CD4-positive, alpha-beta T cell treated with Interleukin-2 at 100 ng/mL for 4 hours (primary cell): ENCODE measurements at regions not wholly inside any gene's neighbourhood (a gene's known extent, or its start where the extent isn't known, plus 50 kb on each side); places are given as distances from the start of the nearest gene placed in this dataset.
"Not testable (repeated sequence)": the region's sequence is repeated elsewhere in the genome, so short reads cannot be mapped to it uniquely, and the experiment has no call there.

Source experiments
- DNase-seq: peaks from one replicate; pipeline ENCODE4 v3.0.0-alpha.2; 2020; ENCODE audit warnings: low spot score

DNA sequence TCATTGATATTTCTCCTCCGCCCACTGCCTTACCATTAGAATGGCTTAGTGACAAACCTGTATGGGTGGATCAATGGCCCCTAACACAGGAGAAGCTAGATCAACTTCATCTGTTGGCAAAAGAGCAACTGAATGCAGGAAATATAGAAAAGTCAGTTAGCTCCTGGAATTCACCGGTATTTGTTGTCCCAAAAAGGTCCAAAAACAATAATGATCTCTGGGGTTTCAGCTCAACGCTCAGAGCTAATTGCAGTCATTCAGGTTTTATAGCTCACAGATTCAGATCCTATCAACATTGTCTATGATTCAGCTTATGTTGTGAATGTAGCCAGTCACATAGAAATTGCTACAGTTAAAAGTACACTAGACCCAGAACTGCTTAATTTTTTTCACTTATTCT lies 124.0 kb upstream of the ZCCHC13 start:
- DNase-seq, result no peak

DNA sequence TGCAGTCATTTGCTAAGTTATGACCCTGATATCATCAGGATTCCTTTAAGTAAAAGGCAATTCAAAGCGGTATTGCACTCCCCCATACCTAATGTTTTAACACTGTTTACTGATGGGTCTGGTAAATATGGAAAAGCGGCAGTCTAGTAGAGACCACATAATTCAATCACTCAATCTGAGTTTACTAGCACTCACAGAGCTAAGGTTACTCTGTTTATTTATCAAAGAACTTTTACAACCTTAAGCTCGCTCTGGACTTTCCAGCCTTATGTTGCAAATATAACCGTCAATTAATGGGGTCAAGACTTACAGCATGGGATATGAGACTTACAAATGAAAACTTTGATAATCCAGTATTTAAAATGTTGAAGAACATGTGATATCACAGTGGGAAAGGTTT lies 124.5 kb upstream of the ZCCHC13 start:
- DNase-seq, result no peak

DNA sequence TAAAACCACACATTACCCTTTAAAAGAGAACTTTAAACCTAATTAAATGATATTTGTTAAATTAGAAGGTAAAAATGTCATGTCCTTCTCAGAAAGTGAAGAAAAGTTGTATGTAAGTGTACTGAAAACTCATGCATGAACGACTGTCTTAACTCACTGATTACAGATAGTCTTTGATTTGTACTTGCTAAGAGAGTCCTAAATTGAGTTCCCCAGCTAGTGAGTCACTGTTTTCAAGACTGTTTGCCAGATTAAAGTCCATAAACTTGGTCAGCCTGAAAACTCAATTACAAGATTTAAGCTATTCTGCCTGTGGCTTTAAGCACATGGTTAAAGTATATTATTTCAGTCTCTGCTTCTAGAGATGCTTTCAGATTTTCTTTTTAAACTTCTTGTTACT lies 124.9 kb upstream of the ZCCHC13 start:
- DNase-seq, result no peak

DNA sequence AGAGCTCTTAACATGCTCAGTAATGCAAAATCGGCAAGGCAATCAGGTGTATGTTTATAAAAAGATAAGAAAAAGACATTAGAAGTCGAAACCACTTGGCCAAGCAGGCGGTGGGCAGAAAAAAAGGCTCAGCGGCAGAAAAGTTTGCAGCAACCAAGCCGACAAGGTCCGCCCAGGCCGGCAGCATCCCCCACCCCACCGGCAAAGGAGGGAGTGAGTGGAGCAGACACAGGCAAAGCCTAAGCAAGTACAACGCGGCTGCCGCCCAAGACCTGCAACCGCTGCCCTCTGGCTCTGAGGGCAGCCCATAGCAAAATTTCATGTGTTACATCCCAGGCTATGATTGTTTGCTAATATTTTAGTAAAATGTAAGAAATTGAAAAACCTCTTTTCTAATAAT lies 125.4 kb upstream of the ZCCHC13 start:
- no peak for DNase-seq

DNA sequence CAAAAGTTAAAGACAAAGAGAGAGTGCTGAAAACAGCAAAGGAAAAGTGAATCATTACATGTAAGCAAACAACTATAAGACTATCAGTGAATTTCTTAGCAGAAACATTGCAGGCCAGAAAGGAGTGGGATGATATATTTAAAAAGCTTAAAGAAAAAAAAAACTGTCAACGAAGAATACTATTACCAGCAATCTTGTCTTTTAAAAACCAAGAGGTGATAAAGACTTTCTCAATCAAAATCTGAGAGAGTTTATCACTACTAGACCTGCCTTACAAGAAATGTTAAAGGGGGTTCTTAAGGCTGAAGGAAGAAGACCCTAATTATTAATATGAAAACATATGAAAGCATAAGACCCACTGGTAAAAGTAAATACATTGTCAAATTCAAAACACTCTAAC lies 132.5 kb upstream of the ZCCHC13 start:
- no peak for DNase-seq

DNA sequence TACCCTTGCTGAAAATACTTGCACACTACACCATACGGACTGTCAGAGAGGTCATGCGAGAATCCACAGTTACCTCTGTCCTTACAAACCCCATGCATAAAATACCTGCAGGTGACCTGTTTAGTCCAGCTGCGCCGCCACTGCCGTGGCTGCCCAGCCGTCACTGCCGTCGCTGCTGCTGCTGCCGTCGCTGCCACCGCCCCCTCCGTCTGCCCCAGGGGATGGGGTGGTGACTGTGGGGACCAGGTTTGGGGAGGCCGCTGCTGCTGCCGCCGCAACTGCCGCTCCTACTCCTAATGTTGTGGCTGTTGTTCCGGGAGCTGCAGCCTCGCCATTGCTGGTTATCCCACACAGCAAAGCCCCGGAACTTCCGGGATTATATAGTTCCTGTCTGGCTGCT lies 141.8 kb upstream of the ZCCHC13 start:
- DNase-seq, result no peak

DNA sequence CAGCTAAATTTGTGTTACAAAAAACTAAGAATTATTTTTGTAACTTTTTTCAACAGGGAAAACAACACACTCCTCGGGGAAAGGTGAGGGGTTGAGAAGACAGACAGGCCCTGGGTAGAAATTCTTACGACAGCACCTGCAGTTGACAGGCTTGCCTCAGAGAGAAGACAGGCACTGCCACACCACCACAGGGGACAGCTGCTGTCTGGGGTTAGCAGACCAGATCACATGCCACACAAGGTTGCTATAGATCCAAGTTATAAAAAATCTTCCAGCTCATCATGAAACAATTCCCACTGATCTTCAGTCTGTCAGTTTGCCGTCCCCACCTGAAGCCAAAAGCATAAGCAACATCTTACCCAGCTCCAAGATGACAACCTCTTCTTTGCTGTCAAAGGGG lies 143.2 kb upstream of the ZCCHC13 start:
- no peak for DNase-seq

DNA sequence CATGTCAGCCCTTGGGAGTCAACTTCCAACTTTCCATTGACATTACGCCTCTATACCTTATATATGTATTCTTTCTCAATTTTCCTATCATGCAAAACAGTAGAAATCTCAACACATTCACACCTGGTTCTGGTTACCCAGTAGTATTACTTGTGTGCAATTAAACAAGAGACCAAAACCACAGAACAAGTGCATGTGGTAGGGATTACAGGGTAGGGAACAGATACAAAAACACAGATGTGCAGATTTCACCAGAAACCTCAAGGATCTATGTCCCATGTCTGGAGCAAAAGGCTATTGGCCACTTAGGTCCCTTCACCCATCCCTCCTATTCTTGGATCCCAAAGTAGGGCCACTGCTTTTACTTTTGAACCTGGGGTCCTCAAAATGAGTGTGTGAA lies 143.6 kb upstream of the ZCCHC13 start:
- DNase-seq, result no peak

DNA sequence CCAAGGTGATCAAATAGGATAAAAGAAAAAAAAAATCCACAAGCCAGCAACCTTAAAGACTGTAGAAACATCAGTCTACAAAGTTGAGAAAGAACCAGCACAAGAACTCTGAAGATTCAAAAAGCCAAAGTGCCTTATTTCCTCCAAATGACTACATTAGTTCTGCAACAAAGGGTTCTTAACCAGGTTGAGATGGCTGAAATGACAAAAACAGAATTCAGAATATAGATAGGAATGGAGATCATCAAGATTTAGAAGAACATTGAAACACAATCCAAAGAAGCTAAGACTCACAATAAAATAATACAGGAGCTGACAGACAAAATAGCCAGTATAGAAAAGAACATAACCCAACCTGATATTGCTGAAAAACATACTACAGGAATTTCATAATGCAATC lies 156.5 kb upstream of the ZCCHC13 start:
- DNase-seq, result no peak

DNA sequence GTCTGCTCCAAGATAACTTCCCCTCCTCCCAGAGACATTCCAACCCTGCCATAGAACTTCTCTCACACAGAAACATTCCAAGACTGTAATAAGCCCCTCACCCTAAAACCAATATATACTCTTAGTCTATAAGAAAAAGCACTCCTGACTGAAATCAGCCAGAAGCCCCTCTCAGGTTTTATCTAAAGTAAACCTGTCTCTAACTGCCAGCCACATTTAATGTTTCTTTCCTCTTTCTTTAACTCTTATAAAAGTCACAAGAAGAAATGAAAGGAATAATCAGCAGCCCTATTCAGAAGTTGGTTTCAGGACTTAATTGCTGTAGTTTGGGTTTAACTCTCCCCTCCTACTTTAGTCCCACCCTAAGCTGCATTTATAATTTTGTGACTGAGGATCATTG lies 165.0 kb upstream of the ZCCHC13 start:
- DNase-seq, result no peak

DNA sequence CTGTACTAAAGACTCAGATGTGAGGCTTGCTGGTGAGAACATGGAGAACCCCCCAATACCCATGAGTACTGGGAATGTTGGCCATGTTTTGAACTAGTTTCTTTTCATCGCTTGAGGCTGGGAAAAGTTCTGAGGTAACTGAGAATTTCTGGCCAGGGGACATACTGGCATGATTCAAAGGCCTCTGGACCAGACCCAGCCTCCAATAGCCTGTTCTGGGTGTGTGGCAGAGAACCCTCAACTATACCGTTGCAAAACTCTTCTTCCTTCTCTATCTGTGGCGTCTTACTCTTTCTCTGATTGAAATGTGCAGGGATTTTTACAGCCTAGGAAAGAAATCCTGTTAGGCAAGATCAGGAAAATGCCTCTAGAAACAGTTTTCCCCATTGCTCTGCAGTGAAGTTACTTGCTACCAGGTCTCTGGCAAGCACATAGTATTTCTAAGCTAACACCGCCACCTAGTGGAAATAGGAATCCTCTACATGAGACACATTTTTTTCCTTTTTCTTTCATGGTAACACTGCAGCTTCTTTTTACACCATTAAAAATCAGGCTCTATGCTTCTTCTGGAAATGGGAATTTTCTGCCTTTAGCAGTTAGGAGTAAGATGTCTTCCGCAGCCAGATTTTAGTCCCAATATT lies 170.7 kb upstream of the ZCCHC13 start:
- peak; percentile 53 for DNase-seq

DNA sequence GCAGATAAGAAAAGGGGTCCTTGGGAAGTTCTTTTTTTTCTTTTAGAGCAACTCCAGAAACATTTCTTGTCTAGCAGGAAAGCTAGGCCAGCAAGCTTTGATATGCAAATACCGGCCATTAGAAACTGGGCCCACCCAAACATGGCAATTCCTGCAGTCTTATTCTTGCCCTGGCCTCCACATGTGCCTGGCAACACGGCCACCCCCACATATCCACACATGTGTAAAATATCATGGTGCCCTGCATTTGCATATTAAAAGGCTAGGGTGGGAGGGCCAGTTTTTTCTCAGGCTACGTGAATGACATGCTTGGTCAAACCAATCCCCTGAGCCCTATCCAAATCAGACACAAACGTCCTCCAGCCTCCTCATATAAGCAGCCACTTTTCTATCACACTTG lies 171.7 kb upstream of the ZCCHC13 start:
- DNase-seq, result no peak

DNA sequence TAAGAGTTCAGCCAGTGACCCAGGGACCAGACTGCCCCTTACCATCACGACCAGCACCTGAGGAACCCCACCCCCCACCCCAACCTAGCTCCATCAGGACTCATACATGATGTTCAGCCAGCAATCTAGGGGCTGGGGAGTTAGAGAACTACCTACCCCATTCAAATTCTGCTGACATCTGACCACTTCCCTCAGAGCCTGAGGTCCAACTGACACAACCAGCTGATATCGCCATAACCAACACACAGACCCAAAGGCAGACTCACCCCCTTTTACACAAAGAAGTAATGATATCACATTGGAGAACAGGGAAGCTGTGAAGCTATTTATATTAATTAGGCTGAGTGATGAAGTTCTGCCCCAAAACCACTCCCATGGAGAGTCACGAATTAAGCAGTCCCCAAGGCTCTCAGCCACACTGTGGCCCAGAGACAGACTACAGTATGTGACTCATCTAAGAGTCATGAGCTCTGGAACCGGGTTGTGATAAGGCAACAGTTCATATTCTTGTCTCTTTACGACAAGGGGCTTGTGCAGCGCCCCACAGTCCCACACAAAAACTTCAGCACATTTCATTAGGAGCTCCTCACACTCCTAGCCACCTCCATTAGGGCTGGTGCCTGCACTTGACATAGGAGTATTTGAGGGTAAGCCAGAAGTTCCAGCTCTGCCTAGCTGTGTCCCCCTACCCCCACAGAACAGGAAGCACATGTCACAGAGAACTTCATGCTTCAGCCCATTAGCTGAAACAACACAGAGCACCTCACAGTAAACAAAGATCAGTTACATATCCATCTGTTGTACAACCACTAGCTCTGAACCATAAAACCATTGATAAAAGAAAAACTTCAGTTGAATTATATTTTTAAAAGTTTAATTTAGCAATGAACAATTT lies 184.7 kb upstream of the ZCCHC13 start:
- no peak for DNase-seq

DNA sequence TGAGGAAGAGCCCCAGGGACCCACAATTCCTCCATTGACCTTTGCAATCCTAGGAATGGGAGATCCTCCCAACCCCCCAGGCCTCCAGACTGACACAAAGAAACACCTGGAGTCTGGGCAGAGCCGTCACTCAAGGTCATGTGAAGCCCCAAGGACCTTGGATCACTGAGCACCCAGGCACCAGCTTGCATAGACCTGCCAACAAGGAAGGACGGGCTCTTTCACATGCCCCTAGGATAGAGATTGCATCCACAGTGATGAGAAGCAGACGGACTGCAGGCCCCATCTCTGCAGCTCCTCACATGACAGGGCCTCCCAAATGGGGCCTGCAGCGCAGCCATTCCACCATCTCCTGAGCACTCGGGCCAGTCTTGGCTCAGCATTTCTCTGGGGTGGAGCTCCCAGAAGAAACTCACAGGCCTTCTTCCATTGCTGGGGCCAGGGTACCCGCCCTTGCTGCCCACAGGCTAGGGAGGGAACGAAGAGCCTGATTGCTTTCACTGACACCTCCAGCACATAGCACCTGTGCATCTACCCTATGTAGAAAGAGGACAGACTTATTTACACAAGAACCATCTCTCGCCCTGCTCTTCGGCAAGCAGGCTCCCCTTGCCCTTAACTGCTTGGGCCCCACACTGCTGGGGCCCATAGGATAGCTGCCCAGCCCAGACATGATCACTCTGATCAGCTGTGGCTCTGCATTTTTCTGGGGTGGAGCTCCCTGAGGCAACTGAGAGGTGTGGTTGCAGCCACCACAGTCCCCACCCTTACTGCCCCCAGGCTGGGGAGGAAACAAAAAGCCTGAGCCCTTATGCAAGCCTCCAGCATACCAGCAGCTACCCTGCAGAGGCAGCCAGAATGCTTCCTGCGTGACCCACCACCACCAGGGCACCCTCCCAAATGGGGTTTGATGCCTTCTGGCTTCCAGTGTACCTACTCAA lies 185.7 kb upstream of the ZCCHC13 start:
- DNase-seq, result no peak

DNA sequence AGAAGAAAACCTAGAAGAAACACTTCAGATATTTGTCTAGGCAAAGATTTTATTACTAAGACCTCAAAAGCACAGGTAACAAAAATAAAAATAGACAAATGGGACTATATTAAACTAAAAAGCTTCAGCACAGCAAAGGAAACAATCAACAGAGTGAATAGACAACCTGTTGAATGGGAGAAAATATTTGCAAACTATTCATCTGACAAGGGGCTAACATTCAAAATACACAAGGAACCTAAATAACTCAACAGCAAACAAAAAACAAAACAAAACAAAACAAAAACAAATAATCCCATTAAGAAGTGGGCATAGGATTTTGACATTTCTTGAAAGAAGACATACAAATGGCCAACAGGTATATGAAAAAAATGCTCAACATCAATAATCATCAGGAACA lies 192.7 kb upstream of the ZCCHC13 start:
- DNase-seq, result no peak

DNA sequence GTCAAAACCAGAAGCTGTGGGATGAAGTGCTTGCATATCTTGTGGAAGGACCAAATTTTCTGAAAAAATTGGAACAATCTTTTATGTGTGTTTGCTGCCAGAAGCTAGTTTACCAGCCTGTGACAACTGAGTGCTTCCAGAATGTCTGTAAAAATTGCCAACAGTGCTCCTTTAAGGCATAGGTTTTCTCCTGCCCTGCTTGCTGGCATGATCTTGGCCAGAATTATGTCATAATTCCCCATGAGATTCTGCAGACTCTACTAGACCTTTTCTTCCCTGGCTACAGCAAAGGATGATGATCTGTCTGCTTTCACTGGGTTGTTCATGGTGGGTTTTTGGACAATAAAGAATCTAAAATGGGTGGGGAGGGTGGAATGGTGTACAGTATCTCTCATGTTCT lies 196.3 kb upstream of the ZCCHC13 start:
- DNase-seq, result no peak

DNA sequence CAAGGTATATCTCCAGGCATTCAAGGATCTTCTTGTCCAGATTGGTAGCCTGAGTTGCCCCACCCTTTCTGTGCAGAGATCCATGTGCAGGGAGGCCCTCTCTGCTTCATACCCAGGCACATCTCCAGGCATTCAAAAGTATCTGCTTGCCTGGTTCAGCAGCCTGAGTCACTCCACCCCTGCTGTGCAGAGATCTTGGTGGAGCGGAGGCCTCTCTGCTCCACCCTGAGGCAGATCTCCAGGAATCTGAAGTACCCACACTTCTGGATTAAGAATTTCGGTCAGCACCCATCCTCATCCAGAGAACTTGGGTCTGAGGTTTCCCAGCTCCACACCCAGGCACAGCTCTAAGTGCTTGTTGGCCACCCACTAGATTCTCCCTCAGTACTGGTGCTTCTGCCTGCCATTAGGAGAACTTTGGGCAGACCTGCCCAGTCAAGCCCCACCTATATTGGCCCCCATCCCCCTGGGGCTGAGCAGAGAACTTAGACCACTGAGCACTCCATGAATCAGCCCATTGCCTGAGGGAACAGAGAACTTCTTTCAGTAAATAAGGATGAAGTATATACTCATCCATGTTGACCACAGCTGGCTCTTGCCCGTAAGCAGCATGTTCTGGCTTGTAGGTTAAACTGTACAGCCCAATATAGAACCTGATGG lies 199.5 kb upstream of the ZCCHC13 start:
- no peak for DNase-seq

DNA sequence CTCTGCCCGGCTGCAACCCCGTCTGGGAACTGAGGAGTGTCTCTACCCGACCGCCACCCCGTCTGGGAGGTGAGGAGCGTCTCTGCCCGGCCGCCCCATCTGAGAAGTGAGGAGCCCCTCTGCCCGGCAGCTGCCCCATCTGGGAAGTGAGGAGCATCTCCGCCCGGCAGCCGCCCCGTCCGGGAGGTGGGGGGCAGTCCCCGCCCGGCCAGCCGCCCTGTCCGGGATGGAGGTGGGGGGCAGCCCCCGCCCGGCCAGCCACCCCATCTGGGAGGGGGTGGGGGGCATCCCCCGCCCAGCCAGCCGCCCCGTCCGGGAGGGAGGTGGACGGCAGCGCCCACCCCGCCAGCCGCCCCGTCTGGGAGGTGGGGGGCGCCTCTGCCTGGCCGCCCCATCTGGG lies 205.6 kb upstream of the ZCCHC13 start:
- DNase-seq, result not testable (repeated sequence)

DNA sequence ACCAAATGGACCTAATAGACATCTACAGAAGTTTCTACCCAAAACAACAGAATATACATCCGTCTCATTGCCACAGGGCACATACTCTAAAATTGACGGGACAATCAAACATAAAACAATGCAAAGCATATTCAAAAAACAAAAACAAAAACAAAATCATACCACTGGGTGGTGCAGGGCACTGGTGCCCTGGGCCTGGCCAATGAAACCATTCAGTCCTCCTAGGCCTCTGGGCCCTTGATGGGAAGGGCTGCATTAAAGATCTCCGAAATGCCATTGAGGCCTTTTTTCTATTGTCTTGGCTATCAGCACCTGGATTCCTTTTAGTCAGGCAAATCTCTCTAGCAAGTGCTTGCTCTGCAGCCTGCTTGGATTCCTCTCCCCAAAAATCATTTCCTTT lies 213.9 kb upstream of the ZCCHC13 start:
- DNase-seq, result no peak

DNA sequence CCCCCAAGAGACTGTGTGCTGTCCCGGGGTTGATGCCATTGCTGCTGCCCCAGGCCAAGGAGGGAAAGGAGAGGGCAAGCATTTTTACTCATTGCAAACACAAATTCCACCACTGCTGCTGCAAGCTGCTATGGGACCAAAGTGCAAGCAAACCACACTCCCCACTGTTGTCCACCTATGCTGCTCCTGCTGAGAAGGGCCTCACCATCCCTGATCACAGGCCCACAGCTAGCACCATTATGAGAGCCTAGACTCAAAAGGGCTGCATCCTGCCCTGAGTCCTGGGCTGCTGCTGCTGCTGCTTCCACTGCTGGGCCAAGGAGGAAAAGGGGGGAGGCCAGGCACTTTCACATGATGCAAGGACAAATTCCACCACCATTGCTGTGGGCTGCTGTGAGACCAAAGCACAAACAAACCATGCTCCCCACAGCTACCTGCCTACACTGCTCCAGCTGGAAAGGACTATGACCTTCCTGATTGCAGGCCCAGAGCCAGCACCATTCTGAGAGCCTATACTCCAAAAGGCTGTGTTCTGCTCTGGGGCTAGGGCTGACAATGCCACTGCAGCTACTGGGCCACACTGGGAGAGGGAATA lies 218.2 kb upstream of the ZCCHC13 start:
- DNase-seq, result no peak

DNA sequence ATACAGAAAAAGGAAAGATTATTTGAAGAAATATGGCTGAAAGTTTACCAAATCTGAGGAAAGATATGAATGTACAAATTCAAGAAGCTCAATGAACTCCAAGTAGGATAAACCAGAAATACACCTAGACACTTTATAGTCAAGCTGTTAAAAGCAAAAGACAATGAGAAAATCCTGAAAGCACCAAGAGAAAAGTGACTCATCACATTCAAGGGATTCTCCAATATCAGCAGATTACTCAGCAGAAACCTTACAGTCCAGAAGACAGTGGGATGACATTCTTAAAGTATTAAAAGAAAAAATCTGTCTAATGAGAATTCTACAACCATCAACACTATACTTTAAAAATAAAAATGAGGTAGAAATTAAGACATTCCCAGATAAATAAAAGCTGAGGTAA lies 223.8 kb upstream of the ZCCHC13 start:
- DNase-seq, result no peak
